Naive thymus-derived CD4-positive, alpha-beta T cell (primary cell): ENCODE measurements at regions not wholly inside any gene's neighbourhood (a gene's known extent, or its start where the extent isn't known, plus 50 kb on each side); places are given as distances from the start of the nearest gene placed in this dataset.

Source experiments
- ATAC-seq: fragments of 150-1000 bp; cut with Tn5 transposase; 2 replicates; pipeline ENCODE4 v1.10.0; 2021; ENCODE audit warnings: mild to moderate bottlenecking, moderate library complexity
- CTCF ChIA-PET: fragments of 350-600 bp; sonication (Branson Sonifier 250); formaldehyde crosslinking; loops from one replicate; lab custom pipeline; 2021; ENCODE audit warnings: antibody characterized with exemption; lab: Charles Lee
- POLR2A ChIA-PET: fragments of 350-600 bp; sonication (Branson Sonifier 250); formaldehyde crosslinking; loops from one replicate; lab custom pipeline; 2021; ENCODE audit warnings: antibody characterized with exemption, inconsistent platforms; lab: Charles Lee
- DNase-seq, 9 donors: peaks; one replicate each; pipeline versions ENCODE4 v3.0.0 to v3.0.0-alpha.2; 2020 to 2022; ENCODE audit warnings: mixed read lengths in 1 of 9
- H3K27ac ChIP-seq: one replicate; pipeline ENCODE4 v1.7.0; 2013; ENCODE audit warnings: mild to moderate bottlenecking, low read depth, low read length, moderate library complexity
- H3K27me3 ChIP-seq, 2 donors: one replicate each; pipeline ENCODE4 v1.7.0; 2013; ENCODE audit warnings: low read length in 2 of 2, mild to moderate bottlenecking in 2 of 2, moderate library complexity in 2 of 2; ENCODE audit not compliant: control insufficient read depth in 2 of 2, insufficient read depth in 2 of 2
- H3K36me3 ChIP-seq, 3 experiments: 1 replicate in 2 of 3; 2 replicates in 1 of 3; pipeline ENCODE4 v1.7.0; 2013; ENCODE audit warnings: low read length in 3 of 3, mild to moderate bottlenecking in 3 of 3, moderate library complexity in 1 of 3; ENCODE audit not compliant: insufficient read depth in 3 of 3, control insufficient read depth in 2 of 3
- H3K4me1 ChIP-seq, 2 donors: one replicate each; pipeline ENCODE4 v1.7.0; 2013; ENCODE audit warnings: low read length in 2 of 2, mild to moderate bottlenecking in 2 of 2, moderate library complexity in 1 of 2; ENCODE audit not compliant: control insufficient read depth in 2 of 2, insufficient read depth in 2 of 2
- H3K4me3 ChIP-seq: 2 replicates; pipeline ENCODE4 v1.7.0; 2013; ENCODE audit warnings: mild to moderate bottlenecking, low read length
- H3K9me3 ChIP-seq, 3 experiments: 1 replicate in 2 of 3; 2 replicates in 1 of 3; pipeline ENCODE4 v1.7.0; 2013; ENCODE audit warnings: low read length in 3 of 3; ENCODE audit not compliant: control insufficient read depth in 2 of 3
- H3K27ac Mint-ChIP-seq, 9 donors: one replicate each; pipeline ENCODE4 v1.8.0; 2020 to 2022; ENCODE audit warnings: mixed read lengths in 9 of 9, mild to moderate bottlenecking in 8 of 9, moderate library complexity in 5 of 9, inconsistent platforms in 2 of 9
- H3K27me3 Mint-ChIP-seq, 5 donors: one replicate each; pipeline ENCODE4 v1.8.0; 2021 to 2022; ENCODE audit warnings: mixed read lengths in 5 of 5, mild to moderate bottlenecking in 1 of 5
- H3K36me3 Mint-ChIP-seq, 5 donors: one replicate each; pipeline ENCODE4 v1.8.0; 2020 to 2022; ENCODE audit warnings: mixed read lengths in 5 of 5, mild to moderate bottlenecking in 3 of 5, inconsistent platforms in 1 of 5
- H3K4me1 Mint-ChIP-seq, 7 donors: one replicate each; pipeline ENCODE4 v1.8.0; 2020 to 2022; ENCODE audit warnings: mixed read lengths in 7 of 7, mild to moderate bottlenecking in 3 of 7, inconsistent platforms in 1 of 7
- H3K4me3 Mint-ChIP-seq, 10 donors: one replicate each; pipeline ENCODE4 v1.8.0; 2020 to 2022; ENCODE audit warnings: mild to moderate bottlenecking in 10 of 10, mixed read lengths in 10 of 10, moderate library complexity in 6 of 10, inconsistent platforms in 2 of 10
- H3K9me3 Mint-ChIP-seq, 11 donors: one replicate each; pipeline ENCODE4 v1.8.0; 2020 to 2022; ENCODE audit warnings: mixed read lengths in 11 of 11, mild to moderate bottlenecking in 4 of 11, inconsistent platforms in 1 of 11, moderate library complexity in 1 of 11
- intact Hi-C, 2 donors: fragments of 100-400 bp; cut with micrococcal nuclease; formaldehyde crosslinking; loops; one replicate each; pipeline ENCODE4 v1.15.1; 2023

- no peak overlapping the region for H3K27ac ChIP-seq
Measured at GRCh38 chr13:62358646-62358932, 942.9 kb upstream of the PCDH20 start.

DNA sequence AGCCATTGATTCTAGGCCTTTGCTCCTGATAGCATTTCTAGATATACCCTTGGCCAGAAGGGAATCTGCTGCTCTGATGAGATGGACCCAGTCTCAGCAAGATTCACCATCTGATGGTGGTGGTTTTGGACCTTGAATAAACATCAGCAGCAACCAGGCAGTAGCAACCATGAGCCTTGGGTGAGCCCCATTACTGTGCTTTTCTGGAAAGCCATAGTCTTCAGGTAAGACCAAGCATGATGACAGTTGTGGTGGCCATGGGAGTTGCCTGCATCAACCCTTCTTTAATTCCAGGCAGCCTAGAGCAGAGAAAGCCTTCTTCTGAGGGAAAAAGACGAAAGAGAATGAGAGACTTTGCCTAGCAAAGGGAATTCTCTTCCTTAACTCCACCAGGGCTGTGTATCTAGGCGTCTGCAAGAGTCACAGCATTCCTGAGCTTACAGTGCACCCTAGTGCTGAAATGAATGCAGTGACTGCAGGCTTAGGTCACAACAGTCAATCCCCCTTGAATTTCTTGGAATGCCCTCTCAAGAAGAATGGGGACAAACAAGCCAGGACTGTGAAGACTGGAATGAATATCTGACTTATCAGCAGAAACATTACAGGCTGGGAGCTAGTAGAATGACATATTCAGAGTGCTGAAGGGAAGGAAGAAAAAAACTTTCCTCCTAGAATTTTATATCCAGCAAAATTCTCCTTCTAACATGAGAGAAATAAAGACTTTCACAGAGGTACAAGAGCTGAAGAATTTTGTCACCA, 942.4 kb upstream of the PCDH20 start:
- intact Hi-C loops = no loop called here
- ATAC-seq (no peak), DNase-seq (no peak)
- no peaks in the 10 kb centered on the region for H3K4me1 Mint-ChIP-seq
- no peaks in the 10 kb centered on the region for H3K36me3 Mint-ChIP-seq
- ChIA-PET POLR2A (no interaction called here), CTCF (no interaction called here)
- peaks cover 0 to 11% (median 0%) of the 10 kb centered on the region in 11 donors for H3K9me3 Mint-ChIP-seq
- no peak overlapping the region for H3K4me3 Mint-ChIP-seq
- Histone ChIP-seq H3K9me3 (no peaks in the 10 kb centered on the region), H3K27ac (no peak overlapping the region), H3K4me3 (no peak overlapping the region), H3K36me3 (no peaks in the 10 kb centered on the region), H3K4me1 (no peaks in the 10 kb centered on the region), H3K27me3 (no peaks in the 10 kb centered on the region)
- H3K27me3 Mint-ChIP-seq = no peaks in the 10 kb centered on the region
- no peak overlapping the region for H3K27ac Mint-ChIP-seq

More at GRCh38 chr13:62358646-62358932, 942.9 kb upstream of the PCDH20 start:
- H3K36me3 Mint-ChIP-seq = no peaks in the 10 kb centered on the region
- Histone ChIP-seq H3K4me1 (no peaks in the 10 kb centered on the region), H3K27me3 (no peaks in the 10 kb centered on the region), H3K9me3 (no peaks in the 10 kb centered on the region), H3K36me3 (no peaks in the 10 kb centered on the region), H3K4me3 (no peak overlapping the region)
- ATAC-seq (no peak), DNase-seq (no peak)
- ChIA-PET POLR2A (no interaction called here), CTCF (no interaction called here)
- peaks cover 0 to 11% (median 0%) of the 10 kb centered on the region in 11 donors for H3K9me3 Mint-ChIP-seq
- H3K27me3 Mint-ChIP-seq = no peaks in the 10 kb centered on the region
- intact Hi-C loops = no loop called here
- no peaks in the 10 kb centered on the region for H3K4me1 Mint-ChIP-seq
- no peak overlapping the region for H3K27ac Mint-ChIP-seq
- no peak overlapping the region for H3K4me3 Mint-ChIP-seq

DNA sequence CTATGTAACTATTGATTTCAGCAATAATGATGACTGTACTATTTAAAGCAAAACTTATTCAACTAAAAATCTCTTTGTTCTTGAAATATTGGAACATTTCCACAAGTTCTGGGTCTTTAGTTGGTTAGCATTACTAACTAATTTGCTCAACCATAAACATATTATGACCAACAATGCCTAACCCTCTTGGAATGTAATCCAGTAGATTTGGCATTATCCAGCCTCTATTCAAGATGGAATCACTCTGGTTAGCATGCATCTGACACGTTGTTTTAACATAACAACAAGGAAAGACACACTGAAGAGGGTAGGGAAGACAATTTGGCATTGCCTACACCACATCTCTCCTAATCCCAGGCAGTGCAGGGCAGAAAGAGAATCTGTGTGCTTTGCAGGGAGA, 941.3 kb upstream of the PCDH20 start:
- CTCF ChIA-PET = no interaction called here
- no peak overlapping the region for H3K27ac Mint-ChIP-seq

DNA sequence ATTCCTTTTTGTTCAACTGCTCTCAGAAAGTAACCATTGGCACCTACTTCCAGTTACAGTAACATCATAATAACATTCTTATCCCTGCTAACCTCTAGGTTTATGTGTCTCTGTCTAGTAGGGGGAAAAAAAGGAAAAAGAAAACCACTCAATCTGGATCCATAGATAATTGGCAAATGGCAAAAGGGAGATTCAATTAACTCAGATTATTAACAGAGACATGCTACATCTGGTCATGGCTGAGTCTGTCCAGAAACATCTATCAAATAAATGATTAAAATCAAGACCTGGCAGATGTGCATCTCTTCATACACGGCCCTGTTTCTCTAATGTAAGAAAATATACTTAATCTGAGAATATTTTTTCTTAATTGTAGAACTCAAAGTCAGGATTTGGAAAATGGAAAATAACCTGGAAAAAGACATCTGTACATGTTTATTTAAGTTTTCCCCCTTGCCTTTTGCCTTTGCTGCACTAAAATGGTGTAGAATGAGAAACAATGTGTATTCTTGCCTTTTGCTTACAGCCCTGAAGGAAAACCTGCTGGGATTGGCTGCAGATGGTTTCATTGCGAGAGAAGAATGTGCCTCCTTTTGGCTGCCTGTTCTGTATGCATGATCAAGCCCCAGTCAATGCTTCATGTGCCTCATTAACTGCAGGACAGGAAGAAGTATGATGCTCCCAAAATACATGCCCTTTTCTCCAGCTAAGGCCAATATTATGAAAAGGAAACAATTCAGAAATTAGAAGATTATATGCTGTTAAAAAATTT, 921.6 kb upstream of the PCDH20 start:
- Histone ChIP-seq H3K36me3 (no peaks in the 10 kb centered on the region), H3K4me1 (no peaks in the 10 kb centered on the region), H3K27me3 (no peaks in the 10 kb centered on the region), H3K9me3 (no peaks in the 10 kb centered on the region), H3K4me3 (no peak overlapping the region), H3K27ac (no peak overlapping the region)
- ATAC-seq (no peak), DNase-seq (no peak)
- intact Hi-C loops = loop anchor here in 1 of 2 donors (10.0 kb wide), 1 partner anchor 58 kb away; no protein-coding TSS in a partner anchor
- Mint-ChIP-seq H3K9me3 (peaks cover 0 to 5% (median 0%) of the 10 kb centered on the region in 11 donors), H3K27ac (no peak overlapping the region), H3K4me1 (no peaks in the 10 kb centered on the region), H3K36me3 (no peaks in the 10 kb centered on the region), H3K4me3 (no peak overlapping the region), H3K27me3 (no peaks in the 10 kb centered on the region)
- ChIA-PET CTCF (no interaction called here), POLR2A (no interaction called here)

More for the DNA sequence above, 941.3 kb upstream of the PCDH20 start:
- H3K4me3 Mint-ChIP-seq = no peak overlapping the region
- H3K4me1 Mint-ChIP-seq = no peaks in the 10 kb centered on the region
- Histone ChIP-seq H3K27ac (no peak overlapping the region), H3K9me3 (no peaks in the 10 kb centered on the region), H3K4me3 (no peak overlapping the region), H3K36me3 (no peaks in the 10 kb centered on the region), H3K27me3 (no peaks in the 10 kb centered on the region), H3K4me1 (no peaks in the 10 kb centered on the region)
- no peak for DNase-seq
- intact Hi-C loops = no loop called here
- H3K36me3 Mint-ChIP-seq = no peaks in the 10 kb centered on the region
- peaks cover 0 to 11% (median 0%) of the 10 kb centered on the region in 11 donors for H3K9me3 Mint-ChIP-seq
- no peak for ATAC-seq
- no peaks in the 10 kb centered on the region for H3K27me3 Mint-ChIP-seq
- POLR2A ChIA-PET = no interaction called here

DNA sequence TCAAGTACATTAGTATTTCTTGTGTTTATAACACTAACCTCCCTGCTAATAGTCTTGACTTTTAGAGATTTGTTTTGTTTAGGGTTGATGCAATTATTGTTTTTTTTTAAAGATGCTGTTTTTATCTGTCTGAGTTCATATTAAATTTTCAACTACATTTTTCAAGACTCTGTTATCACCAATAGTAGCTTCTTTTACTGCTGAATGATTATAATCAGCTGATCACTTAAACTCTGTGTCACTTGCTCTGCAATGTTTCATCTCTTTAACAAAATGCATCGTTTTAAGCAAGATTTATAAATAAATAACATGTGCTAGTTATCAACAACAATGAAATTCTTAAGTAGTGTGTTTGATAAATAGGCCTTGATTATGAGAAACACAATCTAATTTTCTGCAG, 920.9 kb upstream of the PCDH20 start:
- ChIA-PET POLR2A (no interaction called here), CTCF (no interaction called here)
- Histone ChIP-seq H3K36me3 (no peaks in the 10 kb centered on the region), H3K27me3 (no peaks in the 10 kb centered on the region), H3K4me3 (no peak overlapping the region), H3K27ac (no peak overlapping the region), H3K9me3 (no peaks in the 10 kb centered on the region), H3K4me1 (no peaks in the 10 kb centered on the region)
- Mint-ChIP-seq H3K36me3 (no peaks in the 10 kb centered on the region), H3K27me3 (no peaks in the 10 kb centered on the region), H3K9me3 (peaks cover 0 to 7% (median 2%) of the 10 kb centered on the region in 11 donors), H3K4me1 (no peaks in the 10 kb centered on the region), H3K27ac (no peak overlapping the region), H3K4me3 (no peak overlapping the region)
- ATAC-seq = no peak
- DNase-seq = no peak
- intact Hi-C loops = loop anchor here in 1 of 2 donors (10.0 kb wide), 1 partner anchor 58 kb away; no protein-coding TSS in a partner anchor

- H3K36me3 Mint-ChIP-seq = no peaks in the 10 kb centered on the region
- ChIA-PET POLR2A (no interaction called here), CTCF (no interaction called here)
- H3K27me3 Mint-ChIP-seq = no peaks in the 10 kb centered on the region
- H3K27ac ChIP-seq = no peak overlapping the region
- H3K4me3 Mint-ChIP-seq = no peak overlapping the region
- no peaks in the 10 kb centered on the region for H3K36me3 ChIP-seq
- H3K4me1 ChIP-seq = no peaks in the 10 kb centered on the region
- no peak overlapping the region for H3K4me3 ChIP-seq
- H3K4me1 Mint-ChIP-seq = no peaks in the 10 kb centered on the region
- H3K9me3 Mint-ChIP-seq = peaks cover 0 to 11% (median 2%) of the 10 kb centered on the region in 11 donors
- ATAC-seq = no peak
- H3K27ac Mint-ChIP-seq = no peak overlapping the region
- DNase-seq = no peak
- H3K27me3 ChIP-seq = no peaks in the 10 kb centered on the region
- intact Hi-C loops = loop anchor here in 1 of 2 donors (10.0 kb wide), 1 partner anchor 61 kb away; no protein-coding TSS in a partner anchor
- no peaks in the 10 kb centered on the region for H3K9me3 ChIP-seq
Measured at GRCh38 chr13:62333466-62333865, 917.8 kb upstream of the PCDH20 start.
